Spleen (tissue), 11 donors: ENCODE measurements at regions not wholly inside any gene's neighbourhood (a gene's known extent, or its start where the extent isn't known, plus 50 kb on each side); places are given as distances from the start of the nearest gene placed in this dataset.
A peak's percentile ranks its signal among the peaks of the same experiment; 100 is the strongest.

Experiments
- DNase-seq: peaks from one replicate; pipeline ENCODE4 v3.0.0-alpha.2; 2020
- H3K27ac ChIP-seq, 8 donors: fragments of 200-600 bp; sonication (generic) in 7 of 8; 1 replicate in 4 of 8; 2 replicates in 4 of 8; pipeline versions ENCODE4 v1.5.0 to v1.8.0; 2016 to 2021; ENCODE audit warnings: inconsistent platforms in 4 of 8, mild to moderate bottlenecking in 4 of 8, moderate library complexity in 1 of 8
- H3K27me3 ChIP-seq, 7 donors: fragments of 200-600 bp; sonication (generic) in 6 of 7; replicated peaks in 1 of 7; 1 replicate in 4 of 7; 2 replicates in 3 of 7; pipeline versions ENCODE4 v1.5.0 to v1.8.0; 2016 to 2021; ENCODE audit warnings: inconsistent platforms in 3 of 7, mild to moderate bottlenecking in 1 of 7
- H3K36me3 ChIP-seq, 6 donors: fragments of 200-600 bp; sonication (generic) in 5 of 6; 1 replicate in 4 of 6; 2 replicates in 2 of 6; pipeline versions ENCODE4 v1.5.0 to v1.8.0; 2016 to 2021; ENCODE audit warnings: inconsistent platforms in 2 of 6
- H3K4me1 ChIP-seq, 6 donors: fragments of 200-600 bp; sonication (generic) in 5 of 6; 1 replicate in 3 of 6; 2 replicates in 3 of 6; pipeline versions ENCODE4 v1.5.0 to v1.8.0; 2016 to 2021; ENCODE audit warnings: inconsistent platforms in 3 of 6
- H3K4me3 ChIP-seq, 8 donors: fragments of 200-600 bp; sonication (generic) in 7 of 8; 1 replicate in 4 of 8; 2 replicates in 4 of 8; pipeline versions ENCODE4 v1.5.0 to v1.8.0; 2016 to 2021; ENCODE audit warnings: inconsistent platforms in 4 of 8, mild to moderate bottlenecking in 4 of 8, moderate library complexity in 2 of 8
- H3K9me3 ChIP-seq, 8 donors: fragments of 200-600 bp; sonication (generic) in 7 of 8; 1 replicate in 4 of 8; 2 replicates in 4 of 8; pipeline versions ENCODE4 v1.5.0 to v1.8.0; 2016 to 2021; ENCODE audit warnings: inconsistent platforms in 4 of 8
- POLR2A ChIP-seq, 3 donors: fragments of 450-650 bp; IDR thresholded peaks; one replicate each; pipeline ENCODE4 v1.5.1; 2017; ENCODE audit warnings: antibody characterized with exemption in 3 of 3, mild to moderate bottlenecking in 1 of 3
- POLR2AphosphoS5 ChIP-seq, 3 donors: sonication (generic); formaldehyde crosslinking; IDR thresholded peaks; one replicate each; pipeline ENCODE4 v1.5.1; 2017; ENCODE audit warnings: antibody characterized with exemption in 3 of 3
- WGBS, 5 donors: extraction: QIAGEN DNeasy Blood & Tissue Kit in 3 of 5; methylation state at CpG; one replicate each; pipeline versions ENCODE4 v1.1.5 to v1.1.7; 2013 to 2018; 5-methylcytosine and 5-hydroxymethylcytosine counted together
- intact Hi-C: fragments of 100-400 bp; cut with DNase I; formaldehyde crosslinking; loops from one replicate; pipeline ENCODE4 v1.15.0; 2023; ENCODE audit warnings: low total_unique reads
- TF ChIP-seq, protein P1 (sequence below), 11 experiments: fragments of 200-600 bp in 7 of 11; fragments of 450-650 bp in 4 of 11; sonication (generic) in 4 of 11; IDR thresholded peaks in 8 of 11; conservative IDR thresholded peaks in 3 of 11; 1 replicate in 7 of 11; 2 replicates in 4 of 11; pipeline versions ENCODE4 v1.4.0 to v1.8.0; 2016 to 2021; ENCODE audit warnings: antibody characterized with exemption in 11 of 11, inconsistent platforms in 4 of 11, mild to moderate bottlenecking in 1 of 11
- donor health status: healthy with polysubstance abuse.
- donor health status: DM: no; HTN: no; CAD: no; lungs with moderate emphysema.
- donor health status: DM: no; HTN: no; CAD: no.
- donor health status: Bipolar disorder and iron deficiency.
- donor health status: healthy.
- donor health status: DM: no; HTN: no; CAD: no.
- donor health status: DM: yes; HTN: yes; CAD: no.

DNA sequence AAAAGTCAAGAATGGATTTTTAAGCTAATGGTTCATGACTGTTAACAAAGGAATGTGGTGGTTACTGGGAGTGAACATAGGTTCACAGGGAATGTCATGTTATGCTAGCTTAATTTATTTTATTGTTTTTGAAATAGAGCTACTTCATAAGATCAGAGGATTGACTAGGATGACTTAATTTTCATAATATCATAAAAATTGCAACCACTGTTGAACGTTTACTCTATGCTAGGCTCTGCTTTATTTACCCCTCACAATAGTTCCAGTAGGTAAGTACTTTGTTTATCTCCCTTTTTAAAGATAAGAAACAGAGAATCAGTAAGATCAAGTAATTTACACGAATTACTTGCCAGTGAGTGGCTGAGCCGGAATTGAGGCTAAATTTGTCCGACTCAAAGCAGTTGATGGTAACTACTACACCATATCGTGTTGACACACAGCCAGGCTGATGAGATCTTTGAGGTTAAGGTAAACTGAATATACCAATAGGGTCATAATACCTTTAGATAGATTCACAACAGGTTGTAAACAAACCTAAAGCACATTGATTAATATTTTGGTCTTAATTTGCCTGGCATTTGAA, 194.6 kb upstream of the CITED2 start:
- 72 to 91% (median 81%) methylated on average over 5 of the region's 5 CpGs for WGBS, 5 donors
- H3K36me3 ChIP-seq: no peaks in the 10 kb centered on the region
- no peak for DNase-seq
- no peaks in the 10 kb centered on the region for H3K27me3 ChIP-seq
- H3K4me3 ChIP-seq: no peak overlapping the region
- intact Hi-C loops: no loop called here
- H3K9me3 ChIP-seq: peaks cover 0 to 2% (median 0%) of the 10 kb centered on the region in 8 donors
- TF ChIP-seq POLR2AphosphoS5 (IDR thresholded peaks at IDR 0.05) (no peak), POLR2A (IDR thresholded peaks at IDR 0.05) (no peak)
- TF ChIP-seq, protein P1, sequence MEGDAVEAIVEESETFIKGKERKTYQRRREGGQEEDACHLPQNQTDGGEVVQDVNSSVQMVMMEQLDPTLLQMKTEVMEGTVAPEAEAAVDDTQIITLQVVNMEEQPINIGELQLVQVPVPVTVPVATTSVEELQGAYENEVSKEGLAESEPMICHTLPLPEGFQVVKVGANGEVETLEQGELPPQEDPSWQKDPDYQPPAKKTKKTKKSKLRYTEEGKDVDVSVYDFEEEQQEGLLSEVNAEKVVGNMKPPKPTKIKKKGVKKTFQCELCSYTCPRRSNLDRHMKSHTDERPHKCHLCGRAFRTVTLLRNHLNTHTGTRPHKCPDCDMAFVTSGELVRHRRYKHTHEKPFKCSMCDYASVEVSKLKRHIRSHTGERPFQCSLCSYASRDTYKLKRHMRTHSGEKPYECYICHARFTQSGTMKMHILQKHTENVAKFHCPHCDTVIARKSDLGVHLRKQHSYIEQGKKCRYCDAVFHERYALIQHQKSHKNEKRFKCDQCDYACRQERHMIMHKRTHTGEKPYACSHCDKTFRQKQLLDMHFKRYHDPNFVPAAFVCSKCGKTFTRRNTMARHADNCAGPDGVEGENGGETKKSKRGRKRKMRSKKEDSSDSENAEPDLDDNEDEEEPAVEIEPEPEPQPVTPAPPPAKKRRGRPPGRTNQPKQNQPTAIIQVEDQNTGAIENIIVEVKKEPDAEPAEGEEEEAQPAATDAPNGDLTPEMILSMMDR (IDR thresholded peaks at IDR 0.05 in 8 of 11, conservative IDR thresholded peaks at IDR 0.05 in 3 of 11): no peak
- H3K27ac ChIP-seq: peak overlapping the region in 1 of 8 donors; percentile 13
- peaks cover 0 to 8% (median 0%) of the 10 kb centered on the region in 6 donors for H3K4me1 ChIP-seq

DNA sequence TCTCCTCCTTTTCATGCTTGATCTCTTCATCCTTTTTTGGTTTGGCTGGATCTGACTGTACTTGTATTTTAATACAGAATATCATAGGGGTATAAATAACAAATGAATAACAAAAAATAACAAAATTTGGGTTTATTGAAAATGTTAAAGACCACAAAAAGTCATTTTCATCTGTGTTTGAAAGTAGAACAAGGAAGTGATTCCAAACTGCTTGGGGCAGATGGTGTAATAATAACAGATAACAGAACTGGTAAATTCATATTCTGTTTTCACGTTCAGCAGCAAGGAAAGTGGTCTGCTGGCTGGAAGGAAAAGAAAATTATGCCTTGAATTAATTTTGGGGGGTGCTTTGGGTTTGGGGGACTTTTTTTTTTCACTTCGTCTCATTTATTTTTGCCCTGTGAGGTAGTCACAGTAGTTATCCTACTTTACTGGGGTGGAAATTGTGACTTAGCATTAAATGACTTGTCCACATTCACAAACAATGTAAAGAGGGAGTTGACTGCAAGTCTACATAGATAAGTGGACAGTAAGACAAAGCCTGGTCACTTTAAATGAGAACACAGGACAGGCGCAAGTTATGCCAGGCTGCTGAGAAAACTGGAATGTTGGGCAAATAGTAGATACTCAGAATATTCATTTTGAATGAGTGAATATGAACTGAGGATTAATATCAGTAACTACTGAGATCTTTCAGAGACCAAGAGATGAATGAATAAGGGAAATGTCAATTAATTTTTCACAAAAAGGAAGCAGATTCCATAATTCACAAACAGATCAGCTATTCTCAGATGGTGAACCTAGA, 193.9 kb upstream of the CITED2 start:
- Histone ChIP-seq H3K4me1 (peaks cover 0 to 8% (median 0%) of the 10 kb centered on the region in 6 donors), H3K9me3 (no peaks in the 10 kb centered on the region), H3K27me3 (no peaks in the 10 kb centered on the region), H3K27ac (no peak overlapping the region), H3K4me3 (no peak overlapping the region), H3K36me3 (no peaks in the 10 kb centered on the region)
- no peak for TF ChIP-seq POLR2AphosphoS5 (IDR thresholded peaks at IDR 0.05)
- no peak for TF ChIP-seq POLR2A (IDR thresholded peaks at IDR 0.05)
- TF ChIP-seq, protein P1 (IDR thresholded peaks at IDR 0.05 in 8 of 11, conservative IDR thresholded peaks at IDR 0.05 in 3 of 11): no peak
- whole genome bisulfite sequencing, 5 donors: 67 to 79% (median 74%) methylated on average over 3 of the region's 3 CpGs
- intact Hi-C loops: no loop called here
- no peak for DNase-seq

DNA sequence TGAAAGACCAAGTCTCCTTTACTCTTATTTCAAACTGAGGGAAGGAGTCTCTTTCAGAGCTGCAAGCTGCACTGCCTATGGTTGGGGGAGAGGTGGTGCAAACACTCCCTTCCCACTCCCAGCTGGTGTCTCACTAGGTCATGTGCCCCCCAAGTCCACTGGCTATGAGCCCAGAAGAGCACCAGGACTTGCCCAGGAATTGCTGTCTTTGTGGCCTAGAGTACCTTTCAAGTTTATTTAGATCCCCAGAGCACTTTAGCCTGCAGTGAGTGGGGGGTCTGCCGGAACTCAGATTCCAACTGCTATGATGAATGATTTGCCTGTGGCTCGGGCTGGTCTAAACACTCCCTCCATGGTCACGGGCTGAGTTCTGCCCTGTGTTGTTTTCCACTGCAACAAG, 192.6 kb upstream of the CITED2 start:
- Histone ChIP-seq H3K9me3 (no peaks in the 10 kb centered on the region), H3K4me1 (peaks cover 0 to 8% (median 0%) of the 10 kb centered on the region in 6 donors), H3K4me3 (no peak overlapping the region), H3K27me3 (no peaks in the 10 kb centered on the region), H3K36me3 (no peaks in the 10 kb centered on the region), H3K27ac (no peak overlapping the region)
- intact Hi-C loops: no loop called here
- TF ChIP-seq, protein P1 (IDR thresholded peaks at IDR 0.05 in 8 of 11, conservative IDR thresholded peaks at IDR 0.05 in 3 of 11): no peak
- TF ChIP-seq POLR2A (IDR thresholded peaks at IDR 0.05) (no peak), POLR2AphosphoS5 (IDR thresholded peaks at IDR 0.05) (no peak)
- no peak for DNase-seq
- WGBS, 5 donors: 86 to 97% (median 91%) methylated on average over 3 of the region's 3 CpGs

DNA sequence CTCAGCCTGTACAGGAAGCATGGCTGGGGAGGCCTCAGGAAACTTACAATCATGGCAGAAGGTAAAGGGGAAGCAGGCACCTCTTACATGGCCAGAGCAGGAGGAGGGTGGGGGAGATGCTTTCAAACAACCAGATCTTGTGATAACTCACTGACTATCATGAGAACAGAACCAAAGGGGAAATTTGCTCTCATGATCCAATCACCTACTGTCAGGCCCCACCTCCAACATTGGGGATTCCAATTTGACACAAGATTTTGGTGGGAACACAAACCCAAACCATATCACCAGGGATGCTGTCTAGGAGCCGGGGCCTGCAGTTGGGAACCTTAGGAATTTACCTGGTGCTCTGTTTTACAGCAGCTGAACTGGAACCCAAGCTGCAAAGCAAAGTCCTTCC, 191.1 kb upstream of the CITED2 start:
- DNase-seq: no peak
- TF ChIP-seq, protein P1 (IDR thresholded peaks at IDR 0.05 in 8 of 11, conservative IDR thresholded peaks at IDR 0.05 in 3 of 11): no peak
- TF ChIP-seq POLR2A (IDR thresholded peaks at IDR 0.05) (no peak), POLR2AphosphoS5 (IDR thresholded peaks at IDR 0.05) (no peak)
- Histone ChIP-seq H3K36me3 (no peaks in the 10 kb centered on the region), H3K9me3 (peaks cover 0 to 4% (median 0%) of the 10 kb centered on the region in 8 donors), H3K27me3 (no peaks in the 10 kb centered on the region), H3K27ac (no peak overlapping the region), H3K4me3 (no peak overlapping the region), H3K4me1 (peaks cover 0 to 8% (median 0%) of the 10 kb centered on the region in 6 donors)
- WGBS, 5 donors: 0 to 43% (median 0%) methylated on average over 1 of the region's 1 CpG
- intact Hi-C loops: no loop called here
